GM18867 (cell line): ENCODE measurements at regions not wholly inside any gene's neighbourhood (a gene's known extent, or its start where the extent isn't known, plus 50 kb on each side); places are given as distances from the start of the nearest gene placed in this dataset.

Experiments used
- ATAC-seq: cut with Tn5 transposase; IDR thresholded peaks from one replicate; pipeline ENCODE4 v1.9.1; 2021; ENCODE audit warnings: mild to moderate bottlenecking, moderate library complexity; ENCODE audit not compliant: unreplicated experiment

GRCh38 chr1:194309269-194309668 is 1122.9 kb upstream of the B3GALT2 start:
- ATAC-seq = no peak

GRCh38 chr1:194300776-194301175 is 1114.4 kb upstream of the B3GALT2 start:
- no peak for ATAC-seq

GRCh38 chr1:194300340-194300739 is 1113.9 kb upstream of the B3GALT2 start:
- ATAC-seq = no peak

GRCh38 chr1:194298007-194298598 is 1111.7 kb upstream of the B3GALT2 start:
- no peak for ATAC-seq

- ATAC-seq = no peak
These were observed 1110.7 kb upstream of the B3GALT2 start for GRCh38 chr1:194297094-194297493.

GRCh38 chr1:194296201-194296600 is 1109.8 kb upstream of the B3GALT2 start:
- no peak for ATAC-seq

- ATAC-seq = peak; percentile 97
These were observed 1109.3 kb upstream of the B3GALT2 start for GRCh38 chr1:194295685-194296084.

- ATAC-seq = no peak
These were observed 1107.5 kb upstream of the B3GALT2 start for GRCh38 chr1:194293851-194294405.

- ATAC-seq = no peak
These were observed 1106.6 kb upstream of the B3GALT2 start for GRCh38 chr1:194292966-194293365.

GRCh38 chr1:194289569-194290266 is 1103.3 kb upstream of the B3GALT2 start:
- peak; percentile 99 for ATAC-seq

GRCh38 chr1:194288238-194288637 is 1101.8 kb upstream of the B3GALT2 start:
- no peak for ATAC-seq

GRCh38 chr1:194281376-194281775 is 1095.0 kb upstream of the B3GALT2 start:
- no peak for ATAC-seq

GRCh38 chr1:194280463-194280862 is 1094.0 kb upstream of the B3GALT2 start:
- no peak for ATAC-seq

- ATAC-seq = peak; percentile 89
These were observed 1093.6 kb upstream of the B3GALT2 start for GRCh38 chr1:194279975-194280374.

GRCh38 chr1:194277927-194278326 is 1091.5 kb upstream of the B3GALT2 start:
- peak; percentile 56 for ATAC-seq

- ATAC-seq = no peak
These were observed 1087.2 kb upstream of the B3GALT2 start for GRCh38 chr1:194273660-194274059.

GRCh38 chr1:194268839-194269238 is 1082.4 kb upstream of the B3GALT2 start:
- ATAC-seq = no peak

- ATAC-seq = no peak
These were observed 1080.6 kb upstream of the B3GALT2 start for GRCh38 chr1:194267021-194267420.

- ATAC-seq = no peak
These were observed 1069.6 kb upstream of the B3GALT2 start for GRCh38 chr1:194256010-194256409.

- ATAC-seq = no peak
These were observed 1065.8 kb upstream of the B3GALT2 start for GRCh38 chr1:194252199-194252598.

GRCh38 chr1:194241215-194241614 is 1054.8 kb upstream of the B3GALT2 start:
- no peak for ATAC-seq

GRCh38 chr1:194233069-194233468 is 1046.7 kb upstream of the B3GALT2 start:
- ATAC-seq = no peak
